ENCODE measurements at regions not wholly inside any gene's neighbourhood (a gene's known extent, or its start where the extent isn't known, plus 50 kb on each side); places are given as distances from the start of the nearest gene placed in this dataset.

- TF ChIP-seq, protein P1, sequence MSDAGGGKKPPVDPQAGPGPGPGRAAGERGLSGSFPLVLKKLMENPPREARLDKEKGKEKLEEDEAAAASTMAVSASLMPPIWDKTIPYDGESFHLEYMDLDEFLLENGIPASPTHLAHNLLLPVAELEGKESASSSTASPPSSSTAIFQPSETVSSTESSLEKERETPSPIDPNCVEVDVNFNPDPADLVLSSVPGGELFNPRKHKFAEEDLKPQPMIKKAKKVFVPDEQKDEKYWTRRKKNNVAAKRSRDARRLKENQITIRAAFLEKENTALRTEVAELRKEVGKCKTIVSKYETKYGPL (CRISPR knock-in tag; IDR thresholded peaks at IDR 0.05), result no peak
- TF ChIP-seq ZFP62 (CRISPR knock-in tag; IDR thresholded peaks at IDR 0.05) (no peak), TFDP1 (CRISPR knock-in tag; IDR thresholded peaks at IDR 0.05; ENCODE audit: borderline replicate concordance) (no peak), MED1 (CRISPR knock-in tag; IDR thresholded peaks at IDR 0.05) (no peak)
These were observed 278.4 kb upstream of the PDGFD start (continued) for GRCh38 chr11:104442321-104442720.

DNA sequence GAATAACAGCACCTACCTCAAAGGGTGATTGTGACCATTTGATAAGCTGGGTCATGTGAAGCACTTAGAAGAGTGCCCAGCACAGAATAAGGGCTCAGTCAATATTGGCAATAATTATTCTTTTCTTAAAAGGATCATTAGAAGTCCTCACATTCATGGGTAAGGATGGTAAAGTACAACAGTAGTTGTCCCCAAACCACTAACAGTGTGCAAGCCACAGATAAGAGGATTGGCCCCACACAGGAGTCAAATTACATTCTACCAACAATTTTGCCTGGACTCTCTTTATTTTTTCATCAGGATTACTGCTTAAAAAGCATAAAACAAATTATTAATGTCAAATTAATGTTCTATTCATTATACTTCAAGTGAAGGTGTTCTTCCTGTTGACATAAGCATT, 271.5 kb upstream of the PDGFD start:
- H3K4me3 ChIP-seq (replicated peaks in 1 of 3; ENCODE audit: insufficient read depth in 1 of 3, low read depth in 2 of 3, low read length in 3 of 3), result no peak overlapping the region
- H3K9ac ChIP-seq (ENCODE audit: insufficient read depth, low read depth, low read length), result no peak overlapping the region
- no peaks in the 10 kb centered on the region for H3K9me3 ChIP-seq (ENCODE audit: low read length)
- no peak for FAIRE-seq
- no peaks in the 10 kb centered on the region for H4K20me1 ChIP-seq (ENCODE audit: insufficient read depth, low read length)
- TF ChIP-seq MEIS2 (CRISPR knock-in tag; IDR thresholded peaks at IDR 0.05), result no peak
- TF ChIP-seq ZNF224 (CRISPR knock-in tag; IDR thresholded peaks at IDR 0.05), result no peak
- TF ChIP-seq, protein P2, sequence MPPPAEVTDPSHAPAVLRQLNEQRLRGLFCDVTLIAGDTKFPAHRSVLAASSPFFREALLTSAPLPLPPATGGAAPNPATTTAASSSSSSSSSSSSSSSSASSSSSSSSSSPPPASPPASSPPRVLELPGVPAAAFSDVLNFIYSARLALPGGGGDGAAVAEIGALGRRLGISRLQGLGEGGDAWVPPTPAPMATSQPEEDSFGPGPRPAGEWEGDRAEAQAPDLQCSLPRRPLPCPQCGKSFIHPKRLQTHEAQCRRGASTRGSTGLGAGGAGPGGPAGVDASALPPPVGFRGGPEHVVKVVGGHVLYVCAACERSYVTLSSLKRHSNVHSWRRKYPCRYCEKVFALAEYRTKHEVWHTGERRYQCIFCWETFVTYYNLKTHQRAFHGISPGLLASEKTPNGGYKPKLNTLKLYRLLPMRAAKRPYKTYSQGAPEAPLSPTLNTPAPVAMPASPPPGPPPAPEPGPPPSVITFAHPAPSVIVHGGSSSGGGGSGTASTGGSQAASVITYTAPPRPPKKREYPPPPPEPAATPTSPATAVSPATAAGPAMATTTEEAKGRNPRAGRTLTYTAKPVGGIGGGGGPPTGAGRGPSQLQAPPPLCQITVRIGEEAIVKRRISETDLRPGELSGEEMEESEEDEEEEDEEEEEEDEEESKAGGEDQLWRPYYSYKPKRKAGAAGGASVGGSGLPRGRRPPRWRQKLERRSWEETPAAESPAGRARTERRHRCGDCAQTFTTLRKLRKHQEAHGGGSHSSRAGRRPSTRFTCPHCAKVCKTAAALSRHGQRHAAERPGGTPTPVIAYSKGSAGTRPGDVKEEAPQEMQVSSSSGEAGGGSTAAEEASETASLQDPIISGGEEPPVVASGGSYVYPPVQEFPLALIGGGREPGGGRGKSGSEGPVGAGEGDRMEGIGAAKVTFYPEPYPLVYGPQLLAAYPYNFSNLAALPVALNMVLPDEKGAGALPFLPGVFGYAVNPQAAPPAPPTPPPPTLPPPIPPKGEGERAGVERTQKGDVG (CRISPR knock-in tag; IDR thresholded peaks at IDR 0.05; ENCODE audit: borderline replicate concordance), result no peak
- no peak for TF ChIP-seq ESRRA (CRISPR knock-in tag; IDR thresholded peaks at IDR 0.05; ENCODE audit: low read depth)
- TF ChIP-seq, protein P3, sequence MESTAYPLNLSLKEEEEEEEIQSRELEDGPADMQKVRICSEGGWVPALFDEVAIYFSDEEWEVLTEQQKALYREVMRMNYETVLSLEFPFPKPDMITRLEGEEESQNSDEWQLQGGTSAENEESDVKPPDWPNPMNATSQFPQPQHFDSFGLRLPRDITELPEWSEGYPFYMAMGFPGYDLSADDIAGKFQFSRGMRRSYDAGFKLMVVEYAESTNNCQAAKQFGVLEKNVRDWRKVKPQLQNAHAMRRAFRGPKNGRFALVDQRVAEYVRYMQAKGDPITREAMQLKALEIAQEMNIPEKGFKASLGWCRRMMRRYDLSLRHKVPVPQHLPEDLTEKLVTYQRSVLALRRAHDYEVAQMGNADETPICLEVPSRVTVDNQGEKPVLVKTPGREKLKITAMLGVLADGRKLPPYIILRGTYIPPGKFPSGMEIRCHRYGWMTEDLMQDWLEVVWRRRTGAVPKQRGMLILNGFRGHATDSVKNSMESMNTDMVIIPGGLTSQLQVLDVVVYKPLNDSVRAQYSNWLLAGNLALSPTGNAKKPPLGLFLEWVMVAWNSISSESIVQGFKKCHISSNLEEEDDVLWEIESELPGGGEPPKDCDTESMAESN (CRISPR knock-in tag; conservative IDR thresholded peaks at IDR 0.05), result no peak
- TF ChIP-seq U2AF1 (optimal IDR thresholded peaks at IDR 0.05; ENCODE audit: low read depth, low read length), result no peak
- TF ChIP-seq ZNF574 (CRISPR knock-in tag; IDR thresholded peaks at IDR 0.05), result no peak
- H3K4me2 ChIP-seq (ENCODE audit: low read depth, low read length), result no peak overlapping the region
- H3K4me1 ChIP-seq (ENCODE audit: insufficient read depth, low read length), result no peaks in the 10 kb centered on the region
- H3K79me2 ChIP-seq (ENCODE audit: insufficient read depth, low read length), result no peaks in the 10 kb centered on the region
- ChIA-PET POLR2A (no interaction called here), CTCF (ENCODE audit: low intra/inter-chr PET ratio, low total read pairs) (no interaction called here)
- no peak for DNase-seq (ENCODE audit: low spot score)
- intact Hi-C loops (cut with micrococcal nuclease; ENCODE audit: unreplicated experiment) (no loop called here), in situ Hi-C loops (cut with HindIII; ENCODE audit: extremely low pct_ligation_motif_present, low pct_unique_long_range_greater_than_20kb) (no loop called here)
- no peaks in the 10 kb centered on the region for H3K36me3 ChIP-seq (replicated peaks in 1 of 2; ENCODE audit: control insufficient read depth in 1 of 2, insufficient read depth in 2 of 2, low read length in 2 of 2)
- no peak overlapping the region for H3K27ac ChIP-seq (ENCODE audit: extremely low read length, insufficient read depth, low read length)
- no peak overlapping the region for H2AFZ ChIP-seq (ENCODE audit: low read length)
- H3K27me3 ChIP-seq (ENCODE audit: control insufficient read depth in 1 of 2, insufficient read depth in 2 of 2, low read length in 2 of 2), result no peaks in the 10 kb centered on the region
- BruUV-seq (replicated peaks), result no TSS peak
- ATAC-seq, result no peak
